ENCODE measurements at regions not wholly inside any gene's neighbourhood (a gene's known extent, or its start where the extent isn't known, plus 50 kb on each side); places are given as distances from the start of the nearest gene placed in this dataset.

- no peak for DNase-seq
Measured at GRCh38 chr18:42412896-42413295, 457.9 kb downstream of the PIK3C3 start.

- no peak for DNase-seq
Measured at GRCh38 chr18:42413870-42414269, 458.8 kb downstream of the PIK3C3 start.

GRCh38 chr18:42414756-42415454 is 459.9 kb downstream of the PIK3C3 start:
- no peak for DNase-seq

DNA sequence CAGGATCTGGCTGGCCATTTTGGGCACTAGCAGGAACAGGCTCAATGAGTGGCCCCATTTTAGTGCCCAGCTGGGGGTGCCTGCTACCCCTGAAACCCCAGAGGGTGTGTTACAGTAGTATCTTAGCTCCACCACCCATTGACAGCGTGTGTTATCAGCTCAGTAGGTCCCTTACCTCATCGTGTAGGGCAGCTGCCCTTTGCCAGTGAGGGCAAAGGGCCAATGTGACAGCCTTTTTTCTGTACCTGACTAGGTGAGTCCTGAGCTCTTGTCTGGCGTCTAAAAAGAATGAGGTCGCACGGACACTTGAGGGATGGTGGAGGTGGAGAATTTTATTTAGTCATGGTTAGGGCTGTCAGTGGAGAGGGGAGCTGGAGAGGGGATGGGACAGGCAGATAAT is 462.2 kb downstream of the PIK3C3 start:
- no peak for DNase-seq

- DNase-seq = no peak
Measured at GRCh38 chr18:42418121-42418520, 463.1 kb downstream of the PIK3C3 start.

DNA sequence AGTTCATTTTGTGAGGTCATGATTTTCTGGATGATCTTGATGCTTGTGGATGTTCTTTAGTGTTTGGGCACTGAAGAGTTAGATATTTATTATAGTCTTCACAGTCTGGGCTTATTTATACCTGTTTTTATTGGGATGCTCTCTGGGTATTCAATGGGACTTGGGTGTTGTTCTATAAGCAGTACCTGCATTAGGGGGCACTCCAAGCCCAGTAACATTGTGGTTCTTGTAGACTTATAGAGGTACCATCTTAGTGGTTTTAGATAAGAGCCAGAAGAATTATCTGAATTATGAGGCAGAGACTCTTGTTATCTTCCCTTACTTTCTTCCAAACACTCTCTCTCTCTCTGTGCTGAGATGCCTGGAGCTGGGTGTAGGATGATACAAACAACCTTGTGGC is 470.0 kb downstream of the PIK3C3 start:
- DNase-seq = no peak

DNA sequence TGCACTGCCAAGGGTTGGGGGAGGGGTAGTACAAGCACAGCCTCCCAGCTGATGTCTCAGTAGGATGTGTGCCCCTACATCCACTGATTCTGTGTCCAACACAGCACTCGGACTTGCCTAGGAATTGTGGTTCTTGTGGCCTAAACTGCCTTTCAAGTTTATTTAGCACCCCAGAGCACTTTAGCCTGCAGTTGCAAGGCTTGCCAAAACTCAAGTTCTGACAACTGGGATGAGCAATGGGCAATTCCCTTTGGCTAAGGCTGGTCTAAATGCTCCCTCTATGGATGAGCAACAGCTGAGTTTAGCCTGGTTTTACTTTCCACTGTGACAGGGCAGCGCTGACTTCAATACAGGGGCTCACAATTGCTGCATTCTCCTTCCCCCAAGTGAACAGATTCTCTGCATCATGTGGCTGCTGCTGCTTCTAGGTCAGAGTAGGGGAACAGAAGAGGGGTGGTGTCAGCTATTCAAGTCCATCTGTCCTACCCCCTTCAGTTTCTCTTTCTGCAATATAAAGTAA is 471.5 kb downstream of the PIK3C3 start:
- no peak for DNase-seq

DNA sequence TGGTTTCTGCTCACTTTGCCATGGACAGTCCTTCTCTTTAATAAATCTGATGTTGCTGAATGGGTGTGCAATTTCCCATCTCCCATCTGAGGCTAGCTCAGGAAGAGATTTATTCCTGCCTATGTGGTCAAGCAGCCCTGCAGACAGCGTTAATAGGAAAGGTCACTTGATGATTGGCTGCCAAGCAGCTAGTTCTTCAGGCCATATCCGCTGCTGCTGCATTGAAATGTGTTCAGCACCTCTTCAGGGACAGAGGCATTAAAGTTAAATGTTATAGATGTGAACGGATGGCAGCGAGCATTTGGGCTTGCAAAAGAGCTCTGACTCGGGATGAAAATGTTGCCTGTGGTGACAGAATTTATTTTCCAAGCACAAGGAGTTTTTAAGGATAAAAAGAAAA is 474.2 kb downstream of the PIK3C3 start:
- no peak for DNase-seq

DNA sequence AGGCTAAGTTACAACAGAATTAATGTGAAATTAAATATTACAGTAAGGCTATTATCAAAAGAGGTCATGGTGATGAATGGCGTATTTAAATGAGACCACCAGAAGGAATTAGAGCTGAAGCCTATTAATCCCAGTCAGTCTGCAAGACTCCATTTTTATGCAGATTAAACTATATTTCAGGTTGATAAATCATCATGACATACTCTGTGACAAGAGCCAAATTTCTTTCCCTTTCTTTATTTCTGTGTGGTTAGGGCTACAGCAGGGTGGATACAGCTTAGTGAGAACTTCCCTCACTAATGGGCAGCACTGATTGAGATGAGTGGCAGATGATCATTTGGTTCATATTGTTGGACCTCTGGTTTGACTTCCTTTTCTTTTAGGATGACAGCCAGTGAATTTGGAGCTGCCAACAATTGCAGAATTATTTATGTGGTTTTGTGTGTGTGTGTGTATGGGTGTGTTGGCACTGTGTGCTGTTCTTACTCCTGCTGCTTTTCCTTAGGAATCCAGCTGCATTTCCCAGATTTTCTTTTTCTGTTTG is 481.3 kb downstream of the PIK3C3 start:
- no peak for DNase-seq

GRCh38 chr18:42437001-42437400 is 482.0 kb downstream of the PIK3C3 start:
- DNase-seq = no peak

DNA sequence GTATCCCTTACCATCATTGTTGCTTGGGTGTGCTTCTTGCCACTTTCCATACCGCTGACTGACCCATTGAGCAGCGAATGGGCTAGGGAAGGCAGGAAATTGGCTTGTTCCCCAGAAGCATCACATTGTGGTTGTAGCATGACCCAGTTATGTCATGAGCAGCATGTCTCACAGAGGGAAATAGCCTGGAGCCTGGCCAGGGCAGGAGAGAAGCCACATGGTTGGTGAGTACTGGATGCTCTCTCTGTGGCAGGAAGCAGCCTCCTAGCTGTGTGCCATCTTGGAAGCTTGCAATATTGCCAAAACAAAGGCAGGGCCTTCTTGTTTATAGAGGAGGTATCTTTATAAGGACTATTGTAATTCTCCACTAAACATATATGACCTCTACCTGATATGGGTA is 482.6 kb downstream of the PIK3C3 start:
- DNase-seq = no peak

GRCh38 chr18:42442656-42443055 is 487.6 kb downstream of the PIK3C3 start:
- DNase-seq = no peak

DNA sequence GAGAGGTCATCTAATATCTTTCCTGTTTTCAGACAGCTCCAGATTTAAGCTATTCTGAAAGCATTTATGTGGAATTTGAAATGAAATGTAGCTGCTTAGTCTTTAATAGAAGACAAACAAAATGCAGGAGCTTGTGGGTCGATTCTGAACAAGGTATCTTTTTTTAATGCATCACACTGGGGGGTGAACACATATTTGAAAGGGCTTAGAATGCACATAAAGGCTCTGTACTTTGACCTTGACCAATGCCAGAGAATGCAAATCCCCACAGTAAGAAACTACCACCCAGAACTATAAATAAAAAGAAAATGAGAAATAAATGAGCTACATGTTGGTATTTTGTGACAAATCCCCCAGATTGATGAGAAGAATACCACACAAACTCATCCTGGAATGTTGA is 489.3 kb downstream of the PIK3C3 start:
- no peak for DNase-seq

- DNase-seq = no peak
Measured at GRCh38 chr18:42445359-42445758, 490.3 kb downstream of the PIK3C3 start.

DNA sequence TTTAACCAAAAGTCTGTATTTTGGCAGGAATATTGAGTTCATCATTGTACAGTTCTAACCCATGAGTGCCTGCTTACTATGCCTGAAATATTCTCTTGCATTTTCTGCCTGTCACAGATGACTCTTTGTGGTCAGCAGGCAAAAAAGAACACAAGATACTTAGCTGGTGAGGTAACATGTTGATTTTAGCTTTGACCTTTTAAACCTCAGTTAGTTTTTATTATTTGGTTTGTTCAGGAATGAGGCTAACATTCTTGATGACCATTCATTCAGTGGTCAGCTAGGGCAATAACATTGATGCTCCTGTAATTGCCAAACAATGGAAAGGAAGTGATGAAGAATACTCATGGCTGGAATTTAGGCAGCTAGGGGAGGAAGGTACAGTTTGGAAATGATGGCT is 491.2 kb downstream of the PIK3C3 start:
- DNase-seq = no peak

DNA sequence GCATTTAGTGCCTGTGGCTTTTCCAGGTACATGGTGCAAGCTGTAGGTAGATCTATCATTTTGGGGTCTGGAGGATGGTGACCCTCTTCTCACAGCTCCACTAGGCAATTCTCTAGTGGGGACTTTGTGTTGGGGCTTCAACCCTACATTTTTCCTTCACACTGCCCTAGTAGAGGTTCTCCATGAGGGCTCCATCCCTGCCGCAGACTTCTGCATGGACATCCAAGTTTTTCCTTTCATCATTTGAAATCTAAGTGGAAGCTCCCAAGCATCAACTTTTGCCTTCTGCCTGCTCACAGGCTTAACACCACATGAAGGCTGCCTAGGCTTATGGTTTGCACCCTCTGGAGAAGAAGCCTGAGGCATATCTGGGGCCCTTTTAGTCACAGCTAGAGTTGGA is 492.7 kb downstream of the PIK3C3 start:
- DNase-seq = no peak

GRCh38 chr18:42458226-42458625 is 503.2 kb downstream of the PIK3C3 start:
- no peak for DNase-seq

DNA sequence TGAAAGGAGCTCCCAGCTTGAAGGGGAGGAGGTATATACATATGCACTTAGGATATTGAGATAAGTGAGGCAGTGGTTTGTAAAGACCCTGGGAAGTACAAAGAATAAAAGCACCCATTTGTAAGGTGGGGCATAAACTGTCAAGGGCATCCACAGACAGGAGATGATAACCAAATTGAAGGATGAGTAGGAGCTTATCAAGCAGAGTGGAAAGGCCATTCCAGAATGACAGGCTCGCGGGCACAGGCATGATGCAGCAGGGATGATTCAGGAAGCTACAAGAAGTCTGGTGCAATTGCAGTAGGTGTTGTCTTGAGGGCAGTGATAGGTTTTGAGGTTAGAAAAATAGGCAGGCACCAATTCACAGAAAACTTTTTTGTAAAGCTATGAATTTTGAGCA is 504.8 kb downstream of the PIK3C3 start:
- DNase-seq = no peak

GRCh38 chr18:42471885-42472284 is 516.9 kb downstream of the PIK3C3 start:
- no peak for DNase-seq

DNA sequence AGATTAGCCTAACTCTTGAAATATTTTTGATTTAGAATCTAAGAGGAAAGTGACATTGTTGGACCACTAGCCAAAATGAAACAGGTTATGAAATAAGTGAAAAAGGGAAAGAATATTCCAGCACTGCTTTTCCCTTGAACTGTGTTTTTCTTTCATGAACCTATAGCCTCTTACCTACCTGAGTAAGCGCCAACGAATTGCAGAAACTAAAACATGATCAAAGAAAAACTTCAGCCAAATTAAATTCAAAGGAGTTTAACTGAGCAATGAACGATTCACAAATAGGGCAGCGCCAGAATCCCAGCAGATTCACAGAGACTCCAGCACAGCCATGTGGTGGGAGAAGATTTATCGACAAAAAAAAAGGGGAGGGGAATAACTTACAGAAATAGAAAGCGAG is 518.6 kb downstream of the PIK3C3 start:
- no peak for DNase-seq

- DNase-seq = no peak
Measured at GRCh38 chr18:42474577-42474976, 519.5 kb downstream of the PIK3C3 start.

- DNase-seq = no peak
Measured at GRCh38 chr18:42475157-42475556, 520.1 kb downstream of the PIK3C3 start.

- no peak for DNase-seq
Measured at GRCh38 chr18:42477267-42477666, 522.2 kb downstream of the PIK3C3 start.

DNA sequence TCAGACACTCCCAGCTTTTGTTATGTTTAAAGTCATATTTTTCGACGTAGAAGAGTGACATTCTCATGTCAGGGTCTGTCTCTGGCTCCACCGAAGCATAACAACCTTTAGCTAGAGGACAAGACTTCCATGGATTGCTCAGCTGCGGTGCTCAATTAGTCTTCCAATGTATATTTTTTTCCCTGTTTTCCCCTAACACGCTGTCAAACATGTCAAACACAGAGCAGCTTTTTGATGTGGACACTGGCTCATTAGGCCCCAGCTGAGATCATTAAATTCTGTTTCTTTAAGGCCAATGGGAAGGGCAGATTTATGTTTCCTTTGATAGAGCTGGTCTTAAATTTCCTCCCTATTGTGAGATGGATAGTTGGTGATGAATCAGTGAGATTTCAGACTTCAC is 525.4 kb downstream of the PIK3C3 start:
- no peak for DNase-seq

DNA sequence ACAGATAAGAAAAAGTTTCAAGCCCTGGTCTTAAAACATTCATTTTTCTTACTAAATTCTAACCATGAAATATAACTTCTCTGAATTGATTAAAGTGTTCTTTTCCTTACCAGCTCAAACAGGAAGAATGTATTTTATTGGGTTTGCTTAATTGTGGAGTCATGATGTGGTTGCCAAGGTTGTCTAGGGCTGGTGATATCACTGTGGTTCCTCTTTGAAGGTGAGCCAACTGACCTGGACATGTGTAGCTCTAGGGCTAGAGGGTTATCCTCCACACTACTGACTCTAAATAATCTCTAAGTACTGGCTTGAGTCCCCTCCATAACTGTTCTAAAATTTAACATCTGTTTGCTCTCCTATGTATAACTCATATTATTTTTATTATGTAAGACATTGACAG is 529.6 kb downstream of the PIK3C3 start:
- no peak for DNase-seq
